ENCODE measurements at regions not wholly inside any gene's neighbourhood (a gene's known extent, or its start where the extent isn't known, plus 50 kb on each side); places are given as distances from the start of the nearest gene placed in this dataset.

DNA sequence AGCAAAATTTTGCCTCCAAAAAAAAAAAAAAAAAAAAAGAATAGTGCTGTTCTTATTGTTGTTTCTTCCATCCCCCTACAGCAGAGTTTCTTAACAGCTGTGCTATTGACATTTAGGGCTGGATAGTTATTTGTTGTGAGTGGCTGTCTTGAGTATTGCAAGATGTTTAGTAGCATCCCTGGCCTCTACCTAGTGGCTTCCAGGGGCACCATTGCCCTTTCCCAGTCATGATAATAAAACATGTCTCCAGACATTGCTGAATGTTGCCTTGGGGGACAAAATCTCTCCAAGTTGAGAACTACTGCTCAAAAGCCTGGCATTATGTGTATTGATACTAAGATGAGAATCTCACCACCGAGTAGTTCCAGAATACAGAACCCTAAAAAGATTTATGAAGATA, 108.7 kb downstream of the PALM2AKAP2 start:
- H3K36me3 ChIP-seq (ENCODE audit: control insufficient read depth, insufficient read depth, low read length) = no peaks in the 10 kb centered on the region
- no peaks in the 10 kb centered on the region for H3K9me3 ChIP-seq (ENCODE audit: control insufficient read depth, insufficient read depth, low read length)
- no peak overlapping the region for H3K27ac Mint-ChIP-seq

GRCh38 chr9:109889456-109889855, 109.5 kb downstream of the PALM2AKAP2 start:
- Mint-ChIP-seq H3K36me3 (no peaks in the 10 kb centered on the region), H3K9me3 (no peaks in the 10 kb centered on the region), H3K4me3 (no peak overlapping the region), H3K27me3 (ENCODE audit: low read depth in 2 of 2) (no peaks in the 10 kb centered on the region), H3K4me1 (no peaks in the 10 kb centered on the region), H3K27ac (no peak overlapping the region)
- ATAC-seq = no peak
- 55% methylated on average over 2 of the region's 2 CpGs for WGBS (ENCODE audit: insufficient coverage)
- no peaks in the 10 kb centered on the region for H3K36me3 ChIP-seq (ENCODE audit: control insufficient read depth, insufficient read depth, low read length)
- H3K27me3 ChIP-seq (ENCODE audit: control insufficient read depth, insufficient read depth, low read length) = no peaks in the 10 kb centered on the region
- TF ChIP-seq, protein P1, sequence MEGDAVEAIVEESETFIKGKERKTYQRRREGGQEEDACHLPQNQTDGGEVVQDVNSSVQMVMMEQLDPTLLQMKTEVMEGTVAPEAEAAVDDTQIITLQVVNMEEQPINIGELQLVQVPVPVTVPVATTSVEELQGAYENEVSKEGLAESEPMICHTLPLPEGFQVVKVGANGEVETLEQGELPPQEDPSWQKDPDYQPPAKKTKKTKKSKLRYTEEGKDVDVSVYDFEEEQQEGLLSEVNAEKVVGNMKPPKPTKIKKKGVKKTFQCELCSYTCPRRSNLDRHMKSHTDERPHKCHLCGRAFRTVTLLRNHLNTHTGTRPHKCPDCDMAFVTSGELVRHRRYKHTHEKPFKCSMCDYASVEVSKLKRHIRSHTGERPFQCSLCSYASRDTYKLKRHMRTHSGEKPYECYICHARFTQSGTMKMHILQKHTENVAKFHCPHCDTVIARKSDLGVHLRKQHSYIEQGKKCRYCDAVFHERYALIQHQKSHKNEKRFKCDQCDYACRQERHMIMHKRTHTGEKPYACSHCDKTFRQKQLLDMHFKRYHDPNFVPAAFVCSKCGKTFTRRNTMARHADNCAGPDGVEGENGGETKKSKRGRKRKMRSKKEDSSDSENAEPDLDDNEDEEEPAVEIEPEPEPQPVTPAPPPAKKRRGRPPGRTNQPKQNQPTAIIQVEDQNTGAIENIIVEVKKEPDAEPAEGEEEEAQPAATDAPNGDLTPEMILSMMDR (IDR thresholded peaks at IDR 0.05) = no peak
- DNase-seq = no peak
- no peaks in the 10 kb centered on the region for H3K9me3 ChIP-seq (ENCODE audit: control insufficient read depth, insufficient read depth, low read length)
- H3K4me3 ChIP-seq (ENCODE audit: low read length) = no peak overlapping the region
- no peaks in the 10 kb centered on the region for H3K4me1 ChIP-seq (ENCODE audit: control insufficient read depth, insufficient read depth, low read length)
- intact Hi-C loops (cut with micrococcal nuclease) = no loop called here
- no peak overlapping the region for H3K27ac ChIP-seq (ENCODE audit: low read length)

More for the DNA sequence above, 108.7 kb downstream of the PALM2AKAP2 start:
- H3K4me1 Mint-ChIP-seq = no peaks in the 10 kb centered on the region
- intact Hi-C loops (cut with micrococcal nuclease) = no loop called here
- H3K27me3 Mint-ChIP-seq (ENCODE audit: low read depth in 2 of 2) = no peaks in the 10 kb centered on the region
- Histone ChIP-seq H3K27me3 (ENCODE audit: control insufficient read depth, insufficient read depth, low read length) (no peaks in the 10 kb centered on the region), H3K4me3 (ENCODE audit: low read length) (no peak overlapping the region), H3K4me1 (ENCODE audit: control insufficient read depth, insufficient read depth, low read length) (no peaks in the 10 kb centered on the region), H3K27ac (ENCODE audit: low read length) (no peak overlapping the region)
- no peak overlapping the region for H3K4me3 Mint-ChIP-seq
- H3K36me3 Mint-ChIP-seq = no peaks in the 10 kb centered on the region
- ATAC-seq = no peak
- TF ChIP-seq, protein P1 (IDR thresholded peaks at IDR 0.05) = no peak
- DNase-seq = no peak
- no CpG with 5 or more reads among the region's 1 CpG for WGBS (ENCODE audit: insufficient coverage)
- no peaks in the 10 kb centered on the region for H3K9me3 Mint-ChIP-seq

DNA sequence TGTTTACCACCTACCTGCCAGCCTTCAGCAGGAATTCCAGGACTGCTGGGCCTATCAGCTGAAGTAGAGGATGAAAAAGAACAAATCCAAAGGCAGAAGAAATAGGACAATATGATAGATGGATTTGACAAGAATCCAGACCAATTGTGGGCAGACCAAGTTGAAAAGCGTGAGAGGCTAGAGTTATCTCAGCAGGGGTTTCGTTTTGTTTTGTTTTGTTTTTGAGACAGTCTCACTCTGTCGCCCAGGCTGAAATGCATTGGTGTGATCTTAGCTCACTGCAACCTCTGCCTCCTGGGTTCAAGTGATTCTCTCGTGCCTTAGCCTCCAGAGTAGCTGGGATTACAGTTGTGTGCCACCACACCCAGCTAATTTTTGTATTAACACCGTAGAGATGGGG, 113.2 kb downstream of the PALM2AKAP2 start:
- ATAC-seq = no peak
- Histone ChIP-seq H3K9me3 (ENCODE audit: control insufficient read depth, insufficient read depth, low read length) (no peaks in the 10 kb centered on the region), H3K27me3 (ENCODE audit: control insufficient read depth, insufficient read depth, low read length) (no peaks in the 10 kb centered on the region), H3K27ac (ENCODE audit: low read length) (no peak overlapping the region), H3K4me3 (ENCODE audit: low read length) (no peak overlapping the region), H3K4me1 (ENCODE audit: control insufficient read depth, insufficient read depth, low read length) (no peaks in the 10 kb centered on the region), H3K36me3 (ENCODE audit: control insufficient read depth, insufficient read depth, low read length) (no peaks in the 10 kb centered on the region)
- TF ChIP-seq, protein P1 (IDR thresholded peaks at IDR 0.05) = no peak
- no peaks in the 10 kb centered on the region for H3K4me1 Mint-ChIP-seq
- H3K36me3 Mint-ChIP-seq = no peaks in the 10 kb centered on the region
- H3K4me3 Mint-ChIP-seq = no peak overlapping the region
- H3K27ac Mint-ChIP-seq = no peak overlapping the region
- DNase-seq = no peak
- 73% methylated on average over 5 of the region's 5 CpGs for WGBS (ENCODE audit: insufficient coverage)
- H3K27me3 Mint-ChIP-seq (ENCODE audit: low read depth in 2 of 2) = peaks cover 0 to 3% of the 10 kb centered on the region in 2 donors
- no peaks in the 10 kb centered on the region for H3K9me3 Mint-ChIP-seq
- intact Hi-C loops (cut with micrococcal nuclease) = no loop called here

DNA sequence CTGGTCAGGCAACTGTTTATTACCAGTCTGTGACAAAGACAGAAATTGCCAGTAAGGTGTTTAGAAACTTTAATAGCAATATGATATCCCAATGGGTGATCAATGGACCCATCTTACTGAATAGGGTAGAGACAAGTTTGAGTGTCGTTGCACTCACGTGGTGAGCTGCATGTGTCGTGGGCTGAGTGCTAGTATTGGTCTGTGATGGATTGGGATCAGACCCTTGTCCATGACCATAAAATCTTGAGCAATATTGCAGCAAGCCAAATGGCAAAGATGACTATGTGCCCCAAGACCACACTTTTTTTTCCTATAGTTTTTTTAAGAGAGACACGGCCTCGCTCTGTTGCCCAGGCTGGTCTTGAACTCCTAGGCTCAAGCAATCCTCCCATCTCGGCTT, 114.5 kb downstream of the PALM2AKAP2 start:
- H3K4me1 Mint-ChIP-seq = no peaks in the 10 kb centered on the region

More for the DNA sequence above, 114.5 kb downstream of the PALM2AKAP2 start:
- Histone ChIP-seq H3K4me3 (ENCODE audit: low read length) (no peak overlapping the region), H3K27ac (ENCODE audit: low read length) (no peak overlapping the region), H3K4me1 (ENCODE audit: control insufficient read depth, insufficient read depth, low read length) (no peaks in the 10 kb centered on the region), H3K9me3 (ENCODE audit: control insufficient read depth, insufficient read depth, low read length) (no peaks in the 10 kb centered on the region), H3K27me3 (ENCODE audit: control insufficient read depth, insufficient read depth, low read length) (no peaks in the 10 kb centered on the region), H3K36me3 (ENCODE audit: control insufficient read depth, insufficient read depth, low read length) (no peaks in the 10 kb centered on the region)
- no peak overlapping the region for H3K4me3 Mint-ChIP-seq
- WGBS (ENCODE audit: insufficient coverage) = 86% methylated on average over 6 of the region's 6 CpGs
- no peaks in the 10 kb centered on the region for H3K9me3 Mint-ChIP-seq
- ATAC-seq (no peak), DNase-seq (no peak)
- TF ChIP-seq, protein P1 (IDR thresholded peaks at IDR 0.05) = no peak
- intact Hi-C loops (cut with micrococcal nuclease) = no loop called here
- no peak overlapping the region for H3K27ac Mint-ChIP-seq
- H3K36me3 Mint-ChIP-seq = no peaks in the 10 kb centered on the region
- H3K27me3 Mint-ChIP-seq (ENCODE audit: low read depth in 2 of 2) = peaks cover 8 to 10% of the 10 kb centered on the region in 2 donors
